Chondrocyte (in vitro differentiated cells): ENCODE measurements at regions not wholly inside any gene's neighbourhood (a gene's known extent, or its start where the extent isn't known, plus 50 kb on each side); places are given as distances from the start of the nearest gene placed in this dataset.
A peak's percentile ranks its signal among the peaks of the same experiment; 100 is the strongest.

ENCODE experiments used
- DNase-seq: peaks from one replicate; pipeline ENCODE4 v3.0.0; 2021; ENCODE audit warnings: mixed read lengths, low spot score
- H3K27ac Mint-ChIP-seq: one replicate; pipeline ENCODE4 v1.8.0; 2021; ENCODE audit warnings: mild to moderate bottlenecking, moderate library complexity, mixed read lengths; ENCODE audit not compliant: unreplicated experiment
- H3K27me3 Mint-ChIP-seq: 2 replicates; pipeline ENCODE4 v1.8.0; 2021; ENCODE audit warnings: low read depth, mixed read lengths
- H3K36me3 Mint-ChIP-seq: 2 replicates; pipeline ENCODE4 v1.8.0; 2021; ENCODE audit warnings: low read depth, mixed read lengths
- H3K4me1 Mint-ChIP-seq: 2 replicates; pipeline ENCODE4 v1.8.0; 2021; ENCODE audit warnings: low read depth, mild to moderate bottlenecking, mixed read lengths
- H3K4me3 Mint-ChIP-seq: one replicate; pipeline ENCODE4 v1.8.0; 2021; ENCODE audit warnings: mild to moderate bottlenecking, moderate library complexity, mixed read lengths; ENCODE audit not compliant: unreplicated experiment
- H3K9me3 Mint-ChIP-seq: 2 replicates; pipeline ENCODE4 v1.8.0; 2021; ENCODE audit warnings: low read depth, mixed read lengths
- CTCF ChIP-seq: fragments of 200-600 bp; sonication (generic); IDR thresholded peaks from 2 replicates; pipeline ENCODE4 v1.5.0; 2021; ENCODE audit warnings: antibody characterized with exemption, mild to moderate bottlenecking, moderate library complexity

GRCh38 chr3:99143493-99143892, 242.0 kb upstream of the DCBLD2 start:
- Mint-ChIP-seq H3K36me3 (peaks cover 1% of the 10 kb centered on the region), H3K9me3 (peaks cover 14% of the 10 kb centered on the region), H3K4me3 (no peak overlapping the region), H3K27me3 (no peaks in the 10 kb centered on the region), H3K27ac (no peak overlapping the region), H3K4me1 (peaks cover 3% of the 10 kb centered on the region)
- no peak for DNase-seq
- TF ChIP-seq CTCF = no peak

- Mint-ChIP-seq H3K4me1 (peaks cover 25% of the 10 kb centered on the region), H3K27me3 (no peaks in the 10 kb centered on the region), H3K36me3 (peaks cover 1% of the 10 kb centered on the region), H3K27ac (no peak overlapping the region), H3K4me3 (no peak overlapping the region), H3K9me3 (peaks cover 40% of the 10 kb centered on the region)
- DNase-seq = no peak
- TF ChIP-seq CTCF = no peak
Measured at GRCh38 chr3:99134986-99135385, 233.5 kb upstream of the DCBLD2 start.

DNA sequence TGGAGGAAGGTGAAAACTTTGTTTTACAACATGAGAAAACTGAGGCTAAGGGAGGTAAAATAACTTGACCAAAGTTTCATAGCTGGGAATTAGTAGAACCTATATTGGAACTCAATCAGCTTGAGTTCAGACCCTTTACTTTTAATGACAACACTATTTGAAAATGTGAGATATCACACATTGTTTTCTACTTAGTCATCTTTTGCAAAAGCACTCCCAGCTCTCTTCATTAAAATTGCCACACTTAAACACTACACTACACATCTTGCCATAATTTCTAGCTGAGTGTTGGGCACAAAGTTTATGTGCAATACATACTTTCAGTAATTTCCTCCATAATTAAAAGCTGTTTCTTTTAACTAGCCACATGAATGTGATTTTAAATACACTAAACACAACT, 230.4 kb upstream of the DCBLD2 start:
- no peaks in the 10 kb centered on the region for H3K36me3 Mint-ChIP-seq
- peak overlapping the region; percentile 5 for H3K27ac Mint-ChIP-seq
- TF ChIP-seq CTCF = no peak
- H3K4me3 Mint-ChIP-seq = no peak overlapping the region
- H3K9me3 Mint-ChIP-seq = peaks cover 20% of the 10 kb centered on the region
- no peaks in the 10 kb centered on the region for H3K27me3 Mint-ChIP-seq
- no peak for DNase-seq
- peaks cover 52% of the 10 kb centered on the region for H3K4me1 Mint-ChIP-seq

GRCh38 chr3:99128725-99129505, 227.4 kb upstream of the DCBLD2 start:
- Mint-ChIP-seq H3K4me1 (peaks cover 75% of the 10 kb centered on the region), H3K27me3 (no peaks in the 10 kb centered on the region), H3K36me3 (no peaks in the 10 kb centered on the region), H3K4me3 (no peak overlapping the region), H3K9me3 (peaks cover 16% of the 10 kb centered on the region), H3K27ac (peak overlapping the region; percentile 91)
- TF ChIP-seq CTCF = no peak
- DNase-seq = no peak

DNA sequence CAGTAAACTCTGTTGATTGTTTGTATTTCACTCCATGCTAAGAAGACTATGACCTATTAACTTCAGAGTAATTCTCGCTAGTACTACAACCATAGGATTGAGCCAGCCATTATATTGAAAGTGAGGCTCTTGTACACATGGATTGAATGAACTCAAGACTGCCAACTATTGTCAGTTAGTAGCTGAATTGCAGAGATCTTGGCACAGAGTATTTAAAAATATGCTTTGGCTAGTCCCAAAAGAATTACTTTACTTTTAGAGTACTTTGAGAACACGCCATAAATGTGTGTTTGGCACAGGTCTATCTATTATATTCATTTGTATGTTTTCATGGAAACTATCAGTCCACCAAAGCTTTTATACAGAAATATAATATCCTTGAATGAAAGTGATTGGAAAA, 226.7 kb upstream of the DCBLD2 start:
- Mint-ChIP-seq H3K27ac (peak overlapping the region; percentile 91), H3K4me3 (no peak overlapping the region), H3K9me3 (peaks cover 16% of the 10 kb centered on the region), H3K27me3 (no peaks in the 10 kb centered on the region), H3K4me1 (peaks cover 79% of the 10 kb centered on the region), H3K36me3 (peaks cover 4% of the 10 kb centered on the region)
- peak; percentile 4 for TF ChIP-seq CTCF
- DNase-seq = no peak
